NB4 (cell line): ENCODE measurements at regions not wholly inside any gene's neighbourhood (a gene's known extent, or its start where the extent isn't known, plus 50 kb on each side); places are given as distances from the start of the nearest gene placed in this dataset.

Experiments used
- CTCF ChIP-seq: IDR thresholded peaks from one replicate; pipeline ENCODE4 v1.5.1; 2012; ENCODE audit warnings: low read depth, low read length
- MAX ChIP-seq: IDR thresholded peaks from 2 replicates; pipeline ENCODE4 v1.6.1; 2011; ENCODE audit warnings: low read depth, low read length
- POLR2A ChIP-seq: IDR thresholded peaks from 2 replicates; pipeline ENCODE4 v1.6.1; 2011; ENCODE audit warnings: mild to moderate bottlenecking; ENCODE audit not compliant: insufficient read length; ENCODE audit errors: extremely low read depth

- TF ChIP-seq CTCF (no peak), MAX (no peak), POLR2A (no peak)
Observed at GRCh38 chr1:194709439-194709838, 1523.0 kb upstream of the B3GALT2 start.
